ENCODE measurements at regions not wholly inside any gene's neighbourhood (a gene's known extent, or its start where the extent isn't known, plus 50 kb on each side); places are given as distances from the start of the nearest gene placed in this dataset.
A peak's percentile ranks its signal among the peaks of the same experiment; 100 is the strongest.

DNA sequence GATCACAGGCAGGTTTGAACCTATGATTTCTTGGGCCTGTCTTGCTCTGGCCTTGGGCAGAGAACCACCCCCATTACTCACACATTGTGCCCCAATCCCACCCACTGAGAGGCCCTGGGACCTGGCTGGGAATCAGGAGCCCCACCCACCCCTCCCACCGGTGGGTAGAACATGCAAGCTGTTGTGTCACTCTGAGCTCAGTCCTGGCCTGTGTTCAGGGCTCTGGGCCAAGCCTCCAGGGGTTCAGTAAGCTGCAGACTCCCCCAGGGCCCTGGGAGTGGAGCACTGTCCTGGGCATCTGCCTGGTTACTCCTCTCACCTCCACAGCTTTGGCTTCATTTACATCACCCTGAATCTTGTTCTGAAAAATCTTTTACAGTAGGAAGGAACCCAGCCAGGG, 270.5 kb downstream of the RRAGC start:
- Histone ChIP-seq H3K4me1 (ENCODE audit: insufficient read depth, low read length) (no peaks in the 10 kb centered on the region), H4K8ac (replicated peaks; ENCODE audit: insufficient read length, low read depth, low read length) (no peak overlapping the region)
- peaks cover 8% of the 10 kb centered on the region for H3K27me3 Mint-ChIP-seq (ENCODE audit: low read depth)

More for the DNA sequence above, 270.5 kb downstream of the RRAGC start:
- Histone ChIP-seq H3K79me2 (ENCODE audit: insufficient read depth, low read length) (no peaks in the 10 kb centered on the region), H3K79me1 (ENCODE audit: insufficient read depth, low read depth, low read length, poor library complexity, severe bottlenecking) (no peaks in the 10 kb centered on the region), H3K9ac (ENCODE audit: extremely low read depth, insufficient read length, low read length) (no peak overlapping the region), H3K23me2 (ENCODE audit: insufficient read length, low read depth, low read length, poor library complexity, severe bottlenecking) (no peaks in the 10 kb centered on the region), H4K20me1 (ENCODE audit: control insufficient read depth, insufficient read depth, insufficient read length) (no peaks in the 10 kb centered on the region), H2BK20ac (ENCODE audit: low read depth, low read length, poor library complexity, severe bottlenecking) (no peak overlapping the region), H3K4ac (ENCODE audit: low read depth, low read length) (no peak overlapping the region), H2AK5ac (ENCODE audit: insufficient read length, low read length) (no peak overlapping the region), H2BK12ac (ENCODE audit: insufficient read length, low read depth, low read length) (no peak overlapping the region), H3K9me3 (ENCODE audit: control insufficient read depth, low read depth, low read length) (no peaks in the 10 kb centered on the region), H3K23ac (ENCODE audit: insufficient read length, low read depth, low read length) (no peak overlapping the region), H4K91ac (ENCODE audit: insufficient read length, low read depth, low read length) (no peak overlapping the region), H4K5ac (ENCODE audit: insufficient read length, low read depth, low read length) (no peak overlapping the region), H2BK5ac (ENCODE audit: insufficient read length, low read length) (no peak overlapping the region), H3T11ph (ENCODE audit: low read length) (no peak overlapping the region), H2AFZ (ENCODE audit: low read length) (no peak overlapping the region), H3K18ac (ENCODE audit: insufficient read length, low read depth, low read length) (no peak overlapping the region), H3K27ac (ENCODE audit: insufficient read length, low read depth, low read length) (no peak overlapping the region), H3K56ac (ENCODE audit: insufficient read length, low read depth, low read length) (no peak overlapping the region), H2BK120ac (ENCODE audit: low read depth, low read length, poor library complexity, severe bottlenecking) (no peak overlapping the region), H2BK15ac (ENCODE audit: low read depth, low read length) (no peak overlapping the region), H3K14ac (ENCODE audit: insufficient read depth, low read length) (no peak overlapping the region), H3K27me3 (ENCODE audit: insufficient read depth, low read length) (0 out of 2 replicates have a peak, but pooled peaks cover 3% of the 10 kb centered on the region), H3K4me2 (ENCODE audit: insufficient read depth, insufficient read length, low read length) (no peak overlapping the region)
- peak overlapping the region in 1 of 3 experiments; percentile 62; a peak in 1 of 7 replicates for H3K27ac Mint-ChIP-seq
- TF ChIP-seq, protein P1, sequence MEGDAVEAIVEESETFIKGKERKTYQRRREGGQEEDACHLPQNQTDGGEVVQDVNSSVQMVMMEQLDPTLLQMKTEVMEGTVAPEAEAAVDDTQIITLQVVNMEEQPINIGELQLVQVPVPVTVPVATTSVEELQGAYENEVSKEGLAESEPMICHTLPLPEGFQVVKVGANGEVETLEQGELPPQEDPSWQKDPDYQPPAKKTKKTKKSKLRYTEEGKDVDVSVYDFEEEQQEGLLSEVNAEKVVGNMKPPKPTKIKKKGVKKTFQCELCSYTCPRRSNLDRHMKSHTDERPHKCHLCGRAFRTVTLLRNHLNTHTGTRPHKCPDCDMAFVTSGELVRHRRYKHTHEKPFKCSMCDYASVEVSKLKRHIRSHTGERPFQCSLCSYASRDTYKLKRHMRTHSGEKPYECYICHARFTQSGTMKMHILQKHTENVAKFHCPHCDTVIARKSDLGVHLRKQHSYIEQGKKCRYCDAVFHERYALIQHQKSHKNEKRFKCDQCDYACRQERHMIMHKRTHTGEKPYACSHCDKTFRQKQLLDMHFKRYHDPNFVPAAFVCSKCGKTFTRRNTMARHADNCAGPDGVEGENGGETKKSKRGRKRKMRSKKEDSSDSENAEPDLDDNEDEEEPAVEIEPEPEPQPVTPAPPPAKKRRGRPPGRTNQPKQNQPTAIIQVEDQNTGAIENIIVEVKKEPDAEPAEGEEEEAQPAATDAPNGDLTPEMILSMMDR (conservative IDR thresholded peaks at IDR 0.05): no peak
- no peak for DNase-seq
- H3K4me1 Mint-ChIP-seq: peaks cover 15 to 22% of the 10 kb centered on the region in 2 experiments
- no peak overlapping the region for H3K4me3 Mint-ChIP-seq
- no CpG with 5 or more reads among the region's 1 CpG for WGBS (ENCODE audit: extremely low coverage, insufficient read length, low lambda C conversion rate)
- H3K36me3 Mint-ChIP-seq (ENCODE audit: insufficient read depth in 1 of 3, low read depth in 3 of 3): no peaks in the 10 kb centered on the region
- H3K9me3 Mint-ChIP-seq: peaks cover 6 to 7% of the 10 kb centered on the region in 2 experiments; a peak in 3 of 5 replicates

Data from H9 (cell line).